HepG2 (cell line): ENCODE measurements at regions not wholly inside any gene's neighbourhood (a gene's known extent, or its start where the extent isn't known, plus 50 kb on each side); places are given as distances from the start of the nearest gene placed in this dataset.

Experiments used
- CBX2 ChIP-seq, 2 experiments: fragments of 200-600 bp in 1 of 2; sonication (generic); formaldehyde crosslinking in 1 of 2; IDR thresholded peaks; 2 replicates each; pipeline versions ENCODE4 v1.7.0 to v1.8.1; 2018 to 2022; ENCODE audit warnings: low read depth in 2 of 2, low read length in 1 of 2, mild to moderate bottlenecking in 1 of 2, missing genetic modification reagents in 1 of 2
- JUNB ChIP-seq: sonication (generic); formaldehyde crosslinking; IDR thresholded peaks from 2 replicates; pipeline ENCODE4 v1.8.0; 2022; ENCODE audit warnings: missing genetic modification reagents, mild to moderate bottlenecking, borderline replicate concordance
- NFKBIZ ChIP-seq: IDR thresholded peaks from 2 replicates; pipeline ENCODE4 v1.6.1; 2018; ENCODE audit warnings: missing genetic modification reagents, missing compliant biosample characterization
- NR2F1 ChIP-seq, 2 experiments: fragments of 450-650 bp in 1 of 2; formaldehyde crosslinking in 1 of 2; IDR thresholded peaks; 2 replicates each; pipeline versions ENCODE4 v1.5.0 to v1.6.1; 2016 to 2020; ENCODE audit warnings: mild to moderate bottlenecking in 1 of 2, missing compliant biosample characterization in 1 of 2, missing genetic modification reagents in 1 of 2, moderate library complexity in 1 of 2
- POLR2A ChIP-seq, 2 experiments: IDR thresholded peaks; 2 replicates each; pipeline ENCODE4 v1.6.1; 2011; ENCODE audit warnings: low read depth in 2 of 2, low read length in 2 of 2, mild to moderate bottlenecking in 1 of 2, moderate library complexity in 1 of 2; ENCODE audit not compliant: insufficient read depth in 1 of 2
- RFX5 ChIP-seq: IDR thresholded peaks from 2 replicates; pipeline ENCODE4 v1.6.1; 2011; ENCODE audit warnings: low read depth, low read length, improper control_type of control experiment
- SP2 ChIP-seq: sonication (generic); formaldehyde crosslinking; IDR thresholded peaks from 2 replicates; pipeline ENCODE4 v1.5.1; 2020; ENCODE audit warnings: mild to moderate bottlenecking, missing genetic modification reagents
- TCF12 ChIP-seq, 2 experiments: fragments of 450-650 bp in 1 of 2; sonication (generic) in 1 of 2; formaldehyde crosslinking in 1 of 2; IDR thresholded peaks; 2 replicates each; pipeline versions ENCODE4 v1.6.1 to v1.8.0; 2017 to 2022; ENCODE audit warnings: antibody characterized with exemption in 1 of 2, mild to moderate bottlenecking in 1 of 2, missing genetic modification reagents in 1 of 2, moderate library complexity in 1 of 2
- TEAD3 ChIP-seq: optimal IDR thresholded peaks from 2 replicates; pipeline ENCODE3; 2016; ENCODE audit warnings: borderline replicate concordance
- ZNF292 ChIP-seq: sonication (generic); formaldehyde crosslinking; IDR thresholded peaks from 2 replicates; pipeline ENCODE4 v1.8.1; 2022; ENCODE audit warnings: mild to moderate bottlenecking, low read depth, missing genetic modification reagents, borderline replicate concordance
- ZSCAN31 ChIP-seq: sonication (generic); formaldehyde crosslinking; IDR thresholded peaks from 2 replicates; pipeline ENCODE4 v1.5.0; 2020; ENCODE audit warnings: low read depth, mild to moderate bottlenecking, missing genetic modification reagents
- TF ChIP-seq, protein P1 (sequence below): sonication (generic); formaldehyde crosslinking; IDR thresholded peaks from 2 replicates; pipeline ENCODE4 v1.5.0; 2020; ENCODE audit warnings: mild to moderate bottlenecking, missing genetic modification reagents, moderate library complexity

DNA sequence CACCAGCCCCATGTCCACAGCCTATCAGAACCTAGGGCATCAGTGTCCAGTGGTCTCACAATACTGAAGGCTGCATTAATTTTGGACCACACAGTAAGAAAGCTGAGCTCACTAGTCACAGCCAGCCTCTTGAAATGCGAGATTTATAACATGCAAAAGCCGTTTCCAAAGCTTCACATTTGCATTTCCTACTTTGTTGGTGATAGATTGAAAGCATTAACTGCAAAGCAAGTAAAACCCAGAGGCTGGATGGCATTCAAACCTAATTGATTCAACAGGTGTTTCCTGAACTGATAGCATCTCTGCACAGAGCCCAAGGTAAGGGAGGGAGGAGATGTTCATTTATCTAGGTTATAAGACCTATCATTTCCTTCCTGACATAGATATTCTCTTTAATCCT is 410.1 kb downstream of the OMA1 start:
- TF ChIP-seq TCF12 (IDR thresholded peaks at IDR 0.05) (no peak), TCF12 (CRISPR knock-in tag; IDR thresholded peaks at IDR 0.05) (no peak), NR2F1 (CRISPR knock-in tag; IDR thresholded peaks at IDR 0.05) (no peak), SP2 (CRISPR knock-in tag) (no peak), CBX2 (IDR thresholded peaks at IDR 0.05; ENCODE audit: low read depth, low read length) (no peak), CBX2 (CRISPR knock-in tag; IDR thresholded peaks at IDR 0.05; ENCODE audit: low read depth) (no peak), RFX5 (no peak), ZSCAN31 (CRISPR knock-in tag) (no peak), TEAD3 (CRISPR knock-in tag) (no peak), ZNF292 (CRISPR knock-in tag) (no peak), JUNB (CRISPR knock-in tag) (no peak), POLR2A (IDR thresholded peaks at IDR 0.05; ENCODE audit: insufficient read depth in 1 of 2, low read depth in 2 of 2, low read length in 2 of 2) (no peak), NFKBIZ (CRISPR knock-in tag) (no peak)
- TF ChIP-seq, protein P1, sequence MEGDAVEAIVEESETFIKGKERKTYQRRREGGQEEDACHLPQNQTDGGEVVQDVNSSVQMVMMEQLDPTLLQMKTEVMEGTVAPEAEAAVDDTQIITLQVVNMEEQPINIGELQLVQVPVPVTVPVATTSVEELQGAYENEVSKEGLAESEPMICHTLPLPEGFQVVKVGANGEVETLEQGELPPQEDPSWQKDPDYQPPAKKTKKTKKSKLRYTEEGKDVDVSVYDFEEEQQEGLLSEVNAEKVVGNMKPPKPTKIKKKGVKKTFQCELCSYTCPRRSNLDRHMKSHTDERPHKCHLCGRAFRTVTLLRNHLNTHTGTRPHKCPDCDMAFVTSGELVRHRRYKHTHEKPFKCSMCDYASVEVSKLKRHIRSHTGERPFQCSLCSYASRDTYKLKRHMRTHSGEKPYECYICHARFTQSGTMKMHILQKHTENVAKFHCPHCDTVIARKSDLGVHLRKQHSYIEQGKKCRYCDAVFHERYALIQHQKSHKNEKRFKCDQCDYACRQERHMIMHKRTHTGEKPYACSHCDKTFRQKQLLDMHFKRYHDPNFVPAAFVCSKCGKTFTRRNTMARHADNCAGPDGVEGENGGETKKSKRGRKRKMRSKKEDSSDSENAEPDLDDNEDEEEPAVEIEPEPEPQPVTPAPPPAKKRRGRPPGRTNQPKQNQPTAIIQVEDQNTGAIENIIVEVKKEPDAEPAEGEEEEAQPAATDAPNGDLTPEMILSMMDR (CRISPR knock-in tag): no peak
